ENCODE measurements at regions not wholly inside any gene's neighbourhood (a gene's known extent, or its start where the extent isn't known, plus 50 kb on each side); places are given as distances from the start of the nearest gene placed in this dataset.

DNA sequence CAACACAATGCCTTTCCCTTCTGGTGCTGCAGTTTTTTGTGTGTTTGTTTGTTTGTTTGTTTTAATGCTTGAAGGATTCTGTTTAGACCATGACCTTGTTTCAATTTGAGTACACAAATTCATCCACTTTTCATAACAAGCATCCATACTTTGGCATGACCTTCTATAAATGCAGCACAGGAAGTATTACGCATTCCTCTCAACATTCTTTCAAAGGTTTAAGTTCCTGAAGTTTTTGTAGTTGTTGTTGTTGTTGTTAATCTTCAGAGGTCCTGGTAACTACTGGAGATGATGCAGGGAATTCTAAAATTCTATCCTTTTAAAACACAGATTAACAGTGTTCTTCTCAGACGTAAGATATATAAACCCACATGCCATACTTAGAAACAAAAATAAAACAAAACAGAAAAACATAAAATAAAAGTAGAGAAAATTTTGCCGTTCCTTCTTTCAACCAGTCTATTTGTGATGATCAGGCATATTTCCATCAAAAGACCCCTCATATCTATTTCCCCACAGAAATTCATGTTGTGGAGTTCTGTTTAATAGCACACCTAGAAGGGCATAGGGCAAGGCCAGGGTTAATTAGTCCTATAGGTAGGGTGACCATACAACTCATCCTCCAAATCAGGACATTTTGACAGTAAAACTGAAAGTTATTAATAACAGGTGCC lies 529.9 kb downstream of the NOVA1 start:
- Histone ChIP-seq H3K9me3 (replicated peaks; ENCODE audit: control insufficient read depth, insufficient read depth, low read length) (no peaks in the 10 kb centered on the region), H3K4me1 (ENCODE audit: control insufficient read depth, extremely low read depth, insufficient read depth, low read length) (peaks cover 15% of the 10 kb centered on the region), H3K9me1 (replicated peaks; ENCODE audit: control insufficient read depth, extremely low read depth, insufficient read depth, low read length) (no peaks in the 10 kb centered on the region), H3K36me3 (ENCODE audit: control insufficient read depth in 2 of 2, extremely low read depth in 1 of 2, insufficient read depth in 2 of 2, low read length in 2 of 2) (no peaks in the 10 kb centered on the region), H3K27ac (ENCODE audit: insufficient read depth, low read depth, low read length) (peak overlapping the region; percentile 35), H3K9ac (replicated peaks; ENCODE audit: extremely low read depth, insufficient read depth, low read length) (no peak overlapping the region), H3K4me3 (replicated peaks in 1 of 3; ENCODE audit: insufficient read depth in 1 of 3, low read depth in 1 of 3, low read length in 3 of 3) (no peak overlapping the region), H3K27me3 (ENCODE audit: control insufficient read depth in 2 of 2, insufficient read depth in 2 of 2, low read length in 2 of 2) (no peaks in the 10 kb centered on the region), H3K79me2 (ENCODE audit: control insufficient read depth, insufficient read depth, low read length) (no peaks in the 10 kb centered on the region), H4K20me1 (replicated peaks; ENCODE audit: control insufficient read depth, extremely low read depth, insufficient read depth, low read length) (no peaks in the 10 kb centered on the region), H3K4me2 (ENCODE audit: insufficient read depth, low read length) (peak overlapping the region; percentile 5), H2AFZ (ENCODE audit: low read depth, low read length) (no peak overlapping the region)
- FAIRE-seq = peak; percentile 77
- TF ChIP-seq MYC (IDR thresholded peaks at IDR 0.05; ENCODE audit: low read depth, low read length) (no peak), JUN (IDR thresholded peaks at IDR 0.05; ENCODE audit: borderline replicate concordance, insufficient read depth, insufficient read length, low read depth) (peak; percentile 39), POLR2AphosphoS5 (IDR thresholded peaks at IDR 0.05; ENCODE audit: insufficient read depth, low read depth, low read length) (no peak)
- DNase-seq (ENCODE audit: low read depth, low spot score) = peak; percentile 30
- dilution Hi-C loops (cut with MboI; ENCODE audit: extremely low pct_ligation_motif_present, low sequenced_read_pairs) = no loop called here
- ChIA-PET CTCF (no interaction called here), POLR2A (no interaction called here)
- intact Hi-C loops (cut with micrococcal nuclease) = loop anchor here (2.0 kb wide), 1 partner anchor 61 kb away; no protein-coding TSS in a partner anchor
- BruUV-seq (replicated peaks) = no TSS peak

DNA sequence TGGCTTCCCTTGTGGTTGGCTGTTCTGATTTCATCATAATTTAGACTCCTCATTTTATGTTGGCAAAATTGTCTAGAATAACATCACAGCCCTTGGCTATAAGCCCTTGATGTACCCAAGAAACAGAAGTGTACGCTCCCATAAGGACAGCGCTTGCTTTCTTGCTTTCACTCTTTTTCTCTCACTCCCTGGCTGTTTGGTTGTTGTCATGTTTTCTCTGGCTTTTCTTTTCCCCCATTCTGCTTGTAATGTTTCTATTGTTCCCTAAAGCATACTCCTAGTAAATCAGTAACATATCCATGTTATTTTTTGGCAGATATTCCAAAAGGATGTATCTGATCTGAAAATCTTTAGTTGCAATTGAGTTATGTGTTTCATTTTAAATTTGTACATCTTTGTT lies 530.5 kb downstream of the NOVA1 start:
- Histone ChIP-seq H3K4me3 (replicated peaks in 1 of 3; ENCODE audit: insufficient read depth in 1 of 3, low read depth in 1 of 3, low read length in 3 of 3) (no peak overlapping the region), H3K9me3 (replicated peaks; ENCODE audit: control insufficient read depth, insufficient read depth, low read length) (no peaks in the 10 kb centered on the region), H3K27me3 (ENCODE audit: control insufficient read depth in 2 of 2, insufficient read depth in 2 of 2, low read length in 2 of 2) (no peaks in the 10 kb centered on the region), H3K79me2 (ENCODE audit: control insufficient read depth, insufficient read depth, low read length) (no peaks in the 10 kb centered on the region), H3K9me1 (replicated peaks; ENCODE audit: control insufficient read depth, extremely low read depth, insufficient read depth, low read length) (no peaks in the 10 kb centered on the region), H2AFZ (ENCODE audit: low read depth, low read length) (peak overlapping the region; percentile 28), H3K4me2 (ENCODE audit: insufficient read depth, low read length) (peak overlapping the region; percentile 5), H3K27ac (ENCODE audit: insufficient read depth, low read depth, low read length) (peak overlapping the region; percentile 32), H3K9ac (replicated peaks; ENCODE audit: extremely low read depth, insufficient read depth, low read length) (no peak overlapping the region), H4K20me1 (replicated peaks; ENCODE audit: control insufficient read depth, extremely low read depth, insufficient read depth, low read length) (no peaks in the 10 kb centered on the region), H3K4me1 (ENCODE audit: control insufficient read depth, extremely low read depth, insufficient read depth, low read length) (peaks cover 15% of the 10 kb centered on the region), H3K36me3 (ENCODE audit: control insufficient read depth in 2 of 2, extremely low read depth in 1 of 2, insufficient read depth in 2 of 2, low read length in 2 of 2) (no peaks in the 10 kb centered on the region)
- no TSS peak for BruUV-seq (replicated peaks)
- DNase-seq (ENCODE audit: low read depth, low spot score) = no peak
- intact Hi-C loops (cut with micrococcal nuclease) = no loop called here
- ChIA-PET POLR2A (no interaction called here), CTCF (no interaction called here)
- FAIRE-seq = no peak
- TF ChIP-seq POLR2AphosphoS5 (IDR thresholded peaks at IDR 0.05; ENCODE audit: insufficient read depth, low read depth, low read length) (no peak), EZH2 (IDR thresholded peaks at IDR 0.05; ENCODE audit: borderline replicate concordance, low read depth, low read length, severe bottlenecking) (no peak), POLR2A (IDR thresholded peaks at IDR 0.05; ENCODE audit: low read depth, low read length) (no peak), GATA2 (IDR thresholded peaks at IDR 0.05; ENCODE audit: insufficient read depth, insufficient read length, low read depth, low read length) (no peak), MYC (IDR thresholded peaks at IDR 0.05; ENCODE audit: low read depth, low read length) (no peak), FOS (IDR thresholded peaks at IDR 0.05; ENCODE audit: borderline replicate concordance, insufficient read depth, low read length) (no peak), JUN (IDR thresholded peaks at IDR 0.05; ENCODE audit: borderline replicate concordance, insufficient read depth, insufficient read length, low read depth) (no peak)
- TF ChIP-seq, protein P1, sequence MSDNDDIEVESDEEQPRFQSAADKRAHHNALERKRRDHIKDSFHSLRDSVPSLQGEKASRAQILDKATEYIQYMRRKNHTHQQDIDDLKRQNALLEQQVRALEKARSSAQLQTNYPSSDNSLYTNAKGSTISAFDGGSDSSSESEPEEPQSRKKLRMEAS (IDR thresholded peaks at IDR 0.05; ENCODE audit: insufficient read depth, insufficient read length) = no peak
- TF ChIP-seq, protein P2, sequence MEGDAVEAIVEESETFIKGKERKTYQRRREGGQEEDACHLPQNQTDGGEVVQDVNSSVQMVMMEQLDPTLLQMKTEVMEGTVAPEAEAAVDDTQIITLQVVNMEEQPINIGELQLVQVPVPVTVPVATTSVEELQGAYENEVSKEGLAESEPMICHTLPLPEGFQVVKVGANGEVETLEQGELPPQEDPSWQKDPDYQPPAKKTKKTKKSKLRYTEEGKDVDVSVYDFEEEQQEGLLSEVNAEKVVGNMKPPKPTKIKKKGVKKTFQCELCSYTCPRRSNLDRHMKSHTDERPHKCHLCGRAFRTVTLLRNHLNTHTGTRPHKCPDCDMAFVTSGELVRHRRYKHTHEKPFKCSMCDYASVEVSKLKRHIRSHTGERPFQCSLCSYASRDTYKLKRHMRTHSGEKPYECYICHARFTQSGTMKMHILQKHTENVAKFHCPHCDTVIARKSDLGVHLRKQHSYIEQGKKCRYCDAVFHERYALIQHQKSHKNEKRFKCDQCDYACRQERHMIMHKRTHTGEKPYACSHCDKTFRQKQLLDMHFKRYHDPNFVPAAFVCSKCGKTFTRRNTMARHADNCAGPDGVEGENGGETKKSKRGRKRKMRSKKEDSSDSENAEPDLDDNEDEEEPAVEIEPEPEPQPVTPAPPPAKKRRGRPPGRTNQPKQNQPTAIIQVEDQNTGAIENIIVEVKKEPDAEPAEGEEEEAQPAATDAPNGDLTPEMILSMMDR (IDR thresholded peaks at IDR 0.05; ENCODE audit: extremely low read depth in 1 of 2, insufficient read depth in 1 of 2, low read depth in 1 of 2, low read length in 2 of 2) = no peak
- dilution Hi-C loops (cut with MboI; ENCODE audit: extremely low pct_ligation_motif_present, low sequenced_read_pairs) = no loop called here
